ENCODE measurements at regions not wholly inside any gene's neighbourhood (a gene's known extent, or its start where the extent isn't known, plus 50 kb on each side); places are given as distances from the start of the nearest gene placed in this dataset.
"Not testable (repeated sequence)": the region's sequence is repeated elsewhere in the genome, so short reads cannot be mapped to it uniquely, and the experiment has no call there.

GRCh38 chr1:199901341-199901740, 126.2 kb upstream of the NR5A2 start:
- no peak for DNase-seq (ENCODE audit: low read depth in 2 of 2)

GRCh38 chr1:199907361-199907760, 120.1 kb upstream of the NR5A2 start:
- no peak for DNase-seq (ENCODE audit: low read depth in 2 of 2)

GRCh38 chr1:199909137-199909536, 118.4 kb upstream of the NR5A2 start:
- no peak for DNase-seq (ENCODE audit: low read depth in 2 of 2)

- DNase-seq (ENCODE audit: low read depth in 2 of 2) = no peak
Observed at GRCh38 chr1:199913318-199913717, 114.2 kb upstream of the NR5A2 start.

GRCh38 chr1:199914546-199914945, 113.0 kb upstream of the NR5A2 start:
- no peak for DNase-seq (ENCODE audit: low read depth in 2 of 2)

GRCh38 chr1:199918196-199918769, 109.2 kb upstream of the NR5A2 start:
- no peak for DNase-seq (ENCODE audit: low read depth in 2 of 2)

- DNase-seq (ENCODE audit: low read depth in 2 of 2) = no peak
Observed at GRCh38 chr1:199920635-199921034, 106.9 kb upstream of the NR5A2 start.

GRCh38 chr1:199929556-199929955, 98.0 kb upstream of the NR5A2 start:
- DNase-seq (ENCODE audit: low read depth in 2 of 2) = no peak

GRCh38 chr1:199930067-199930466, 97.4 kb upstream of the NR5A2 start:
- not testable (repeated sequence) for DNase-seq (ENCODE audit: low read depth in 2 of 2)

GRCh38 chr1:199931666-199932377, 95.7 kb upstream of the NR5A2 start:
- DNase-seq (ENCODE audit: low read depth in 2 of 2) = no peak

- DNase-seq (ENCODE audit: low read depth in 2 of 2) = no peak
Observed at GRCh38 chr1:199932462-199932861, 95.0 kb upstream of the NR5A2 start.

GRCh38 chr1:199936441-199936840, 91.1 kb upstream of the NR5A2 start:
- DNase-seq (ENCODE audit: low read depth in 2 of 2) = no peak

- DNase-seq (ENCODE audit: low read depth in 2 of 2) = no peak
Observed at GRCh38 chr1:199937161-199937560, 90.3 kb upstream of the NR5A2 start.

- DNase-seq (ENCODE audit: low read depth in 2 of 2) = no peak
Observed at GRCh38 chr1:199937661-199938060, 89.8 kb upstream of the NR5A2 start.

- no peak for DNase-seq (ENCODE audit: low read depth in 2 of 2)
Observed at GRCh38 chr1:199944986-199945385, 82.5 kb upstream of the NR5A2 start.

- no peak for DNase-seq (ENCODE audit: low read depth in 2 of 2)
Observed at GRCh38 chr1:199945591-199945990, 81.9 kb upstream of the NR5A2 start.

- DNase-seq (ENCODE audit: low read depth in 2 of 2) = no peak
Observed at GRCh38 chr1:199946305-199947155, 81.0 kb upstream of the NR5A2 start.

- DNase-seq (ENCODE audit: low read depth in 2 of 2) = no peak
Observed at GRCh38 chr1:199948587-199949280, 78.8 kb upstream of the NR5A2 start.

- not testable (repeated sequence) for DNase-seq (ENCODE audit: low read depth in 2 of 2)
Observed at GRCh38 chr1:199951005-199951404, 76.5 kb upstream of the NR5A2 start.

GRCh38 chr1:199953651-199954050, 73.9 kb upstream of the NR5A2 start:
- DNase-seq (ENCODE audit: low read depth in 2 of 2) = no peak

- no peak for DNase-seq (ENCODE audit: low read depth in 2 of 2)
Observed at GRCh38 chr1:199954699-199955098, 72.8 kb upstream of the NR5A2 start.

- DNase-seq (ENCODE audit: low read depth in 2 of 2) = no peak
Observed at GRCh38 chr1:199955235-199955634, 72.3 kb upstream of the NR5A2 start.
